ENCODE measurements at regions not wholly inside any gene's neighbourhood (a gene's known extent, or its start where the extent isn't known, plus 50 kb on each side); places are given as distances from the start of the nearest gene placed in this dataset.

DNA sequence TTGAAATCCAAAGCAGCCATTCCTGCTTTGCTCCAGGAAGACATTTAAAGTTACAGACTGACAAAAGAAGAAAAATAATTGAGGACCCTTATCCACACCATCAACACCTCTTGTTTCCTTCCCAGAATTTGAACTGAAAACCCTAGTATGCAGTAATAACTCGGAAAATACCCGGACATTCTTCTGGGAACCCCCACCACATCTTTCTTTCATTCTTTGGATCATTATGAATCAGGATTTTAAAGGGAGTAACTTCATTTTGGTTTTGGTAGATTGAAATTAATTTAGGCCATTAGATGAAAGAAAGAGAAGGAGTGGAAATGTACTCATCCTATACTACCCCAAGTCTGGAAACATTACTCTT is 213.8 kb upstream of the MARCKS start:
- DNase-seq = no peak

GRCh38 chr6:113644861-113645575 is 212.1 kb upstream of the MARCKS start:
- TF ChIP-seq POLR2A (IDR thresholded peaks at IDR 0.05; ENCODE audit: low read length) (no peak), GATA1 (IDR thresholded peaks at IDR 0.05; ENCODE audit: low read depth, low read length) (no peak)
- DNase-seq = no peak

More for the DNA sequence above, 213.8 kb upstream of the MARCKS start:
- TF ChIP-seq GATA1 (IDR thresholded peaks at IDR 0.05; ENCODE audit: low read depth, low read length) (no peak), POLR2A (IDR thresholded peaks at IDR 0.05; ENCODE audit: low read length) (no peak)

DNA sequence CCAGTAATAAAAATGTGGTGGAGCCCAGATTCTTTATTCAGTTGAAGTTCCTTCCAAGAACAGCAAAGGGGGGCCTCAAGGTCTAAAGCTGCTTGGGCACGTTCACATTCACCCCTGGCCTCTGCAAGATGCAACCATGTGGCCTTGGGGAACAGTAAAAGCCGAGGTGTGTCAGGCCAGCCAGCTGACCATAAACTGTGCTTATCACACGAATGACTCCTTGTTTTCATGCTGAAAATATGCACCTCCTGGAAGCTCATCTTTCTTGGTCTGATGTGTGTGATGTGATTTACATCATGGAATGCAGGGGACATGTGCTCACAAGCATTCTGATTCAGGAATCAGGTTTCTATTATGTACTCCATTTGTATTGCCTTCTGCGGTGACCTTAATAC is 211.6 kb upstream of the MARCKS start:
- no peak for DNase-seq
- TF ChIP-seq POLR2A (IDR thresholded peaks at IDR 0.05; ENCODE audit: low read length) (no peak), GATA1 (IDR thresholded peaks at IDR 0.05; ENCODE audit: low read depth, low read length) (no peak)

DNA sequence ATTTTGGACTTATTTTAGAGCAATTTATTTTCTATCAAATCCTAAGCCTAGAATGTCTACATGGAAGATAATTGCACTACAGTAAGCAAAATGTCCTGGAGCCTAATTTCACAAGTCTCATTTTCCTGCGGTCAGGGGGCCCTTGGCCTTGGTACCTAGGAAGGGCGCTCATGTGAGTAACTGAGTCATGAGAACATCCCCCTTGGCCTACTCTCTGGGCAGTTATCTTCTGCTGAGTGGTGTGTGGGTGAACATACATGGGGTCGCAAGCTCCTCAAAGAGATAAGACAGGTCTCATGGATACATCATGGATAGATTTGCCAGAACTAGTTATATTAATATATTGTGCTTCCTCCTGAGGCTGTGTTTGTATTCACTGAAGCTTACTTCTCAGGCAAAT is 211.2 kb upstream of the MARCKS start:
- no peak for TF ChIP-seq POLR2A (IDR thresholded peaks at IDR 0.05; ENCODE audit: low read length)
- no peak for TF ChIP-seq GATA1 (IDR thresholded peaks at IDR 0.05; ENCODE audit: low read depth, low read length)
- DNase-seq = no peak

DNA sequence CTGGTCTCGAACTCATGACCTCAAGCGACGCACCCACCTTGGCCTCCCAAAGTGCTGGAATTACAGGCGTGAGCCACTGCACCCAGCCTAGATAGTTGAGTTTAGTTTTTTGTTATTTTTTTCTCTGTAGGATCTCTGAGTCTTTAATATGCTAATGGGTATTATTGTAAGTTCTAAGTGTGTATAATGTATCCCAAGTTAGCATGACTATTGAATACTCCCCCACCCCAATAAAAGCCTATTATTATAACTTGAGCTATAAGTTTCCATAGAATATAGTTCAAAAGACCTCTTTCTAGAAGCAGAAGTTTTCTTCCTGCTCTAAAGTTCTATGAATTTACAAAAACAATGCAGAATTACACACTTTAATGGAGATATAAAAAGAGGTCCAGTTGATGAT is 210.4 kb upstream of the MARCKS start:
- TF ChIP-seq POLR2A (IDR thresholded peaks at IDR 0.05; ENCODE audit: low read length) (no peak), GATA1 (IDR thresholded peaks at IDR 0.05; ENCODE audit: low read depth, low read length) (no peak)
- DNase-seq = no peak

DNA sequence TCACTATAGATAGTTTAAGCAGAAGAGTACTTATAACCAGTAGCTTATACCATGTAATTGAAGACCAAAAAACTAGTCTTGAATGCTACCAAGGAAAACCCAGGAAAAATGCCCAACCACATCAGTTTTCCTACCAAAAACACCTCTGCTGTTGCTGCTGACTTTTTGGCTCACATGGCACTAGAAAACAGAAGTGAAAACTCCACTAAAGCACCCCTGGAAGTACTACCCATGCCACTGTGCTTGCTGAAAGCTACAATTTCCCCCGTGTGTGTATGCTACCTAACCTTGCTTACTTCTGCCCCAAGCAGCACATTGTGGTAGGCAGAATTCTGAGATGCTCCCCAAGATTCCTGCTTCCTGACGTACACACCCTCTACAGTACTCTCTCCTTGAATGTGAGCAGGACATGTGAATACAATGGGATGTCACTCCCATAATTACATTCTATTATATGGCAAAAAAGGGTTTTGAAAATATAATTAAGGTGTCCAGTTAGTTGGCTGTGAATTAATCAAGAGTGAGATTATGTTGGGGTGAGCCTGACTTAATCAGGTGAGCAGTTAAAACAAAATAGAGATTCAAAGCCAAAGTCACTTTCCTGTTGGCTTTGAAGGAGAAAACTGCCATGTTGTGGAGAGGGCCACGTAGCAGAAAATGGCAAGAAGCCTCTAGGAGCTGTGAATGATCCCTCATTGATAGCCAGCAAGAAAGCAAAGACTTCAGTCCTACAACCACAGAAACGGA is 209.8 kb upstream of the MARCKS start:
- DNase-seq = no peak
- no peak for TF ChIP-seq POLR2A (IDR thresholded peaks at IDR 0.05; ENCODE audit: low read length)
- no peak for TF ChIP-seq GATA1 (IDR thresholded peaks at IDR 0.05; ENCODE audit: low read depth, low read length)

- TF ChIP-seq POLR2A (IDR thresholded peaks at IDR 0.05; ENCODE audit: low read length) (no peak), GATA1 (IDR thresholded peaks at IDR 0.05; ENCODE audit: low read depth, low read length) (no peak)
- DNase-seq = no peak
These were observed 208.4 kb upstream of the MARCKS start for GRCh38 chr6:113648698-113649097.

- DNase-seq = no peak
- TF ChIP-seq GATA1 (IDR thresholded peaks at IDR 0.05; ENCODE audit: low read depth, low read length) = no peak
These were observed 207.9 kb upstream of the MARCKS start for GRCh38 chr6:113649276-113649675.

DNA sequence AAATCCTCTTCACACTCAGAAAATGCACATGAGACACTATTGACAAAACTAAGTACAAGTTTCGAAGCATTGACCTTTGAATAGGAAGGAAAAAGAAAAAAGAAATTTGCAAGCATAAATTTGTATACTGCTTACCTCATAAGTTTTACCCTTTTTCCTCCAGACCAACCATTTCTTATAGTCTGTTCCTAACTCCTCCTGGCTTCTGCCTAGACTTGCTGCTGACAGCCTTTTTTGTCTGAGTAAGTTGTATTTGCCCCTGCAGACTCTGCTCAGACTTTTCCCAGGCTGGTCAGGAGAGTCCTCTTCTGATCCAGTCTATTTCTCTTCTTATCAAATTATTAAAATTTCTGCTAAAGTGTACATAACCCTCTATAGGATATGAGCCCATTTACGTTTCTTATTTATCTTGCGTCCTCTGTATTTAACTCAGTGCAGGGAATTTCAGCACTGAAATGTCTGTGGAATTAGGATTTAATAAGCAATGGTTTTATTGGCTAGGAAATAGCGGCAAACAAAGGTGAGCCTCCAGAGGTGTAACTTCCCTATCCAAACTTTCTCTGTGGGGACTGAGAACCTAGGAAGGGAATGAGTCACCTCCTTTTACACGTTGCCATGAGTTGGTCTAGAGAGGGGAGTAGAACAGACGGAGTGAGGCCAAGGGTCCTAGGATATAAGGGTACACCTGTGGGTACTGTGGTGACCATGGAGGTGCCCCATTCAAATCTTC is 207.1 kb upstream of the MARCKS start:
- no peak for TF ChIP-seq GATA1 (IDR thresholded peaks at IDR 0.05; ENCODE audit: low read depth, low read length)
- no peak for TF ChIP-seq POLR2A (IDR thresholded peaks at IDR 0.05; ENCODE audit: low read length)
- no peak for DNase-seq

DNA sequence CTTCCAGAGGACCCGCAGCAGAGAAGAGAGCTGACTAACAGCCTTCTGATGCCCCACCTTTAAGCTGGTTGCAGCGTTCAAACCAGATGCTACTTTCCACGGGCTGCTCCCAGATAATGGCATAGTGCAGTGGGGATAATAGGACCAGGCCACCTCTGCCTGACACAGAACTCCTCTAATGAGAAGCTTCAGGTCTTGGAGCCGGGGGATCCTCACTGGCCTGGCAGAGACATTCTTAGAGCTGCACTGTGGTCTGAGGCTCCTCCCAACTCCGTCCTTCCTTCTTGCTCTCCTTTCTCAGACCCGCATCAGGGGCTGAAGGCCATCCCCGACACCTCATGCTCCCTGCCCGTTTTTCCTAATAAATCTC is 206.6 kb upstream of the MARCKS start:
- no peak for TF ChIP-seq POLR2A (IDR thresholded peaks at IDR 0.05; ENCODE audit: low read length)
- TF ChIP-seq GATA1 (IDR thresholded peaks at IDR 0.05; ENCODE audit: low read depth, low read length) = no peak
- no peak for DNase-seq

DNA sequence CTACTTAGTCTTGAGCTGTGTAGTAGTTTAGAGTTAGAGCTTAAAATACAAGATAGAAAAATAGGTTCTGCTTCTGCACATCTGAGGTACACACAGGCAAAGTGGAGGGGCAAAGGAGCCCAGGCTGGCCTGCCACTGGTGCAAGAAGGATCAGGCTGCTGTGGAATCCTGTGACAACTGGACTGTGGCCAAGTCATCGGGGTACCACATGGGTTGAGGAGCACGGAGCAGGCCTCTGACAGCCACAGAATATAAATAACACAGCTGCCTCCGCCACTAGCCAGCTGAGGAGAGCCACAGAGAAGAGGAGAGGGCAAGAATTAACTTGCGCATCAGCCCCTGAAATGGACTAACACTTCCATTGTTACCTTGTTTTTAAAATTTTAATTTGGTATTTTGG is 206.0 kb upstream of the MARCKS start:
- no peak for DNase-seq
- TF ChIP-seq GATA1 (IDR thresholded peaks at IDR 0.05; ENCODE audit: low read depth, low read length) = no peak
- TF ChIP-seq POLR2A (IDR thresholded peaks at IDR 0.05; ENCODE audit: low read length) = no peak

DNA sequence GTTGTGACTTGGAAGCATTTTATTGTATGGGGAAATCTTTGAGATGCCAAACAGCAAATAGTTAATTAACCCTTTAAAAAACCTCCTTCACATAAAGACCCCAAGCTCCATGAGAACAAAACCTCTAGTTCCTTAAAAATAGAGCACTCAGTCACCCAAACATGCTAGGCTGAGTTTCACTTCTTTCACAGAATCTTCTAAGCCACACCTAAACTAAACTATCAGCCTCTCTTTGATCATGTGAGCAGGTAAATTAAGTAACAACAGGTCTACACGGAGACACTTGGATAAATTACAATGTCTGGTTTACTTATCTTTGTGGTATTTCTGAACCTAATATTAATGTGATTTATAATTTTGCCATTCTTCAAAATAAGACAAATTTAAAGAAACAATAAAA is 205.2 kb upstream of the MARCKS start:
- DNase-seq = no peak
- TF ChIP-seq GATA1 (IDR thresholded peaks at IDR 0.05; ENCODE audit: low read depth, low read length) (no peak), POLR2A (IDR thresholded peaks at IDR 0.05; ENCODE audit: low read length) (no peak)

DNA sequence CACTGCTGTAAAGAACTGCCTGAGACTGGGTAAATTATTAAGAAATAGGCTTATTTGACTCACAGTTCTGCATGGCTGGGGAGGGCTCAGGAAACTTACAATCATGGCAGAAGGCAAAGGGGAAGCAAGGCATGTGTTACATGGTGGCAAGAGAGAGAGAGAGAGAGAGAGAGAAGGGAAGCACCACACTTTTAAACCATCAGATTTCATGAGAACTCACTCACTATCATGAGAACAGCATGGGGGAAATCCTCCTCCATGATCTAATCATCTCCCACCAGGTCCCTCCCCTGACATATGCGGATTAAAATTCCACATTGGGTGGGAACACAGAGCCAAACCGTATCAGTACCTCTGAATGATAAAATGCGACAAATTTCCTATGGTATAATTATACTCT is 203.9 kb upstream of the MARCKS start:
- TF ChIP-seq GATA1 (IDR thresholded peaks at IDR 0.05; ENCODE audit: low read depth, low read length) (no peak), POLR2A (IDR thresholded peaks at IDR 0.05; ENCODE audit: low read length) (no peak)
- no peak for DNase-seq

GRCh38 chr6:113654396-113654795 is 202.7 kb upstream of the MARCKS start:
- no peak for DNase-seq
- TF ChIP-seq POLR2A (IDR thresholded peaks at IDR 0.05; ENCODE audit: low read length) = no peak
- TF ChIP-seq GATA1 (IDR thresholded peaks at IDR 0.05; ENCODE audit: low read depth, low read length) = no peak
